IPS DF 19.7 (cell line): ENCODE measurements at regions not wholly inside any gene's neighbourhood (a gene's known extent, or its start where the extent isn't known, plus 50 kb on each side); places are given as distances from the start of the nearest gene placed in this dataset.
A peak's percentile ranks its signal among the peaks of the same experiment; 100 is the strongest.
"Not testable (repeated sequence)": the region's sequence is repeated elsewhere in the genome, so short reads cannot be mapped to it uniquely, and the experiment has no call there.

Experiments
- DNase-seq: peaks from one replicate; pipeline ENCODE4 v3.0.0-alpha.2; 2013; ENCODE audit warnings: low read depth, low spot score

- DNase-seq = no peak
Measured at GRCh38 chr11:16536513-16536912, 180.2 kb upstream of the SOX6 start.

- DNase-seq = no peak
Measured at GRCh38 chr11:16528639-16529038, 172.3 kb upstream of the SOX6 start.

GRCh38 chr11:16527525-16528246, 171.3 kb upstream of the SOX6 start:
- DNase-seq = no peak

- no peak for DNase-seq
Measured at GRCh38 chr11:16526947-16527346, 170.6 kb upstream of the SOX6 start.

- DNase-seq = not testable (repeated sequence)
Measured at GRCh38 chr11:16520713-16521112, 164.4 kb upstream of the SOX6 start.

GRCh38 chr11:16512899-16513241, 156.5 kb upstream of the SOX6 start:
- DNase-seq = no peak

GRCh38 chr11:16512198-16512898, 156.0 kb upstream of the SOX6 start:
- DNase-seq = no peak

- DNase-seq = no peak
Measured at GRCh38 chr11:16511116-16512114, 155.1 kb upstream of the SOX6 start.

GRCh38 chr11:16505481-16505880, 149.1 kb upstream of the SOX6 start:
- DNase-seq = peak; percentile 77

GRCh38 chr11:16503891-16504290, 147.5 kb upstream of the SOX6 start:
- not testable (repeated sequence) for DNase-seq

- no peak for DNase-seq
Measured at GRCh38 chr11:16494918-16495691, 138.8 kb upstream of the SOX6 start.

GRCh38 chr11:16484434-16484833, 128.1 kb upstream of the SOX6 start:
- DNase-seq = no peak

GRCh38 chr11:16474659-16475058, 118.3 kb upstream of the SOX6 start:
- DNase-seq = no peak

- DNase-seq = no peak
Measured at GRCh38 chr11:16469968-16470367, 113.6 kb upstream of the SOX6 start.

GRCh38 chr11:16468735-16469453, 112.5 kb upstream of the SOX6 start:
- DNase-seq = no peak

GRCh38 chr11:16460508-16460907, 104.2 kb upstream of the SOX6 start:
- DNase-seq = no peak

GRCh38 chr11:16456366-16456765, 100.0 kb upstream of the SOX6 start:
- DNase-seq = no peak

GRCh38 chr11:16454289-16454863, 98.0 kb upstream of the SOX6 start:
- no peak for DNase-seq

GRCh38 chr11:16448123-16448717, 91.9 kb upstream of the SOX6 start:
- no peak for DNase-seq

- DNase-seq = no peak
Measured at GRCh38 chr11:16441461-16441860, 85.1 kb upstream of the SOX6 start.
